ENCODE measurements at regions not wholly inside any gene's neighbourhood (a gene's known extent, or its start where the extent isn't known, plus 50 kb on each side); places are given as distances from the start of the nearest gene placed in this dataset.

DNA sequence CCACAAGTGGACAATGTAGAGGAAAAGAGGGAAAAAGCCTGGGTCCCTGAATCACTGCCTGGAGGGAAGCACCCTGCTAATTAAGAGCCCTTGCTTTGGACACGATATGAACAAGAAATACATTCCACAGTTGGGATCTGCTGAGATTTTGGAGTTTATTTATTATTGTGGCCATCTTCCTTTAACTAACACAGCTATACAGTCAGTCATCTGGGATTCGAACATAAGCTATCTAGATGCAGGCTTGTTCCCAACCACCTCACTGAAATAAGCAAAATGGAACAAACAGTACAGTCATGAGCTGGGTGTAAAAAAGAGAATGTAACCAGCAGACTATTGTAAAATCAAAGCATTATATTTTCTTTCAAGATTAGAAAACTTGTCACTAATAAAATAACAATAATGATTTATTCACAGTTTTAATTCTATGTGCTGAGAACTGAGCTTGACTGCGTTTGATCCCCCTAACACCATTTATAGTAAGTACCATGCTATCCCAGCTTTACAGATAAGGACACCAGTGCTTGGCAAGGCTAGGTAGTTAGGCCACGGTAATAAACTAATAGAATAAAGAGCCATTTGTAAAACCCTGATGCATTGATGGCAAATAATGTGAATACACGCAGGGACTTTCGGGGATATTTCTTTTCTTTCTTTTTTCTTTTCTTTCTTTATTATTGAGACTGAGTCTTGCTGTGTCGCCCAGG lies 223.8 kb upstream of the KLF6 start:
- BruUV-seq (replicated peaks), result no TSS peak
- FAIRE-seq, result no peak
- TF ChIP-seq, protein P1, sequence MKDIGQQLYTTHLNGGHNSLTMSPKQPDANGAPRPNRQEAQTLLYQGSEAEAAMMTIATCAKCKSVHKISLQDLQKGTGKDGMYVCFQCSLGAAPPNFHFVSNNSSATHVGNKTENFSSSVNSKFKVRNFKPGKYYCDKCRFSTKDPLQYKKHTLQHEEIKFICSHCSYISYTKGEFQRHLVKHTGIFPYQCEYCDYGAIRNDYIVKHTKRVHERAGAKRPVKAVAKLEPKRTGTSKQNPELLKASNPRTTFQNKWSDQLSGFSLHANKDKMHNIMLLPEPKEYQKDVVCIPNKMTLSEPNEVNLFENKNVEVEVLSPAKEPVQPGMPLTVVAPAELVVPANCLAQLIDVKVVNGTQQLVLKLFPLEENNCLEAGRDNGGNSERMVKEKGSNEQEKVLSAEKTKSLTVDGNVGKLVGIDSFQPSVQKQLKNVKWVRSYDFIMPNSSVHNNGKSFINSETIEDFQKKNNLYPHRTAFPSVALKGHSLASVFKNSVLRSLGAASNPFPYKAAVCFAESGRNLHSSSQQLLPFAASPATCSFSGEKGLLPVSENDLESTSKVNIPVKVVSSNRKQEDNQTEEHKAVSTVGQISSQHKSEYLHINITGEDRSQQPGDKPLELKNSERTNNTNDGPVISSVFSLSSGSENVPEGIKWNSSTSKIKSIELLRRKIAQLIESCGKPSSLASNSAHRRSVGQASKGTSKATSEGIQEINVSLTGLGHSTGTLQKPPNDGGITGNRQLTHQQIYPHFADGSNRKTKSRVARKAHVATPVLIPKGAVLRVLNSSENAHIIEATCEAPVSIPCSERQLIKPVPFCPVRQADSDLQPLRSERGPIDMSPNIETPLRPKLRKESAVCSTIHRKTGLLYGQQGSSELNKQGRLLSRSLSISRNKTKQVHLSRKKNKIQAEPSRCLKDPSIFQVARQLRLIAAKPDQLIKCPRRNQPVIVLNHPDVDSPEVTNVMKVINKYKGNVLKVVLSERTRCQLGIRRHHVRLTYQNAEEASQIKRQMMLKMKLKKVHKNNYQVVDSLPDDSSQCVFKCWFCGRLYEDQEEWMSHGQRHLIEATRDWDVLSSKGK (CRISPR knock-in tag; IDR thresholded peaks at IDR 0.05), result no peak
- TF ChIP-seq ZNF76 (CRISPR knock-in tag; IDR thresholded peaks at IDR 0.05; ENCODE audit: borderline replicate concordance) (no peak), TAF7 (tag; IDR thresholded peaks at IDR 0.05) (no peak), CHD4 (IDR thresholded peaks at IDR 0.05; ENCODE audit: insufficient read depth, insufficient replicate concordance, low read depth, low read length, poor library complexity, severe bottlenecking) (no peak), ZNF507 (tag; conservative IDR thresholded peaks at IDR 0.05) (no peak), JUNB (CRISPR knock-in tag; conservative IDR thresholded peaks at IDR 0.05) (no peak), ZBTB5 (IDR thresholded peaks at IDR 0.05) (no peak)
- TF ChIP-seq, protein P2, sequence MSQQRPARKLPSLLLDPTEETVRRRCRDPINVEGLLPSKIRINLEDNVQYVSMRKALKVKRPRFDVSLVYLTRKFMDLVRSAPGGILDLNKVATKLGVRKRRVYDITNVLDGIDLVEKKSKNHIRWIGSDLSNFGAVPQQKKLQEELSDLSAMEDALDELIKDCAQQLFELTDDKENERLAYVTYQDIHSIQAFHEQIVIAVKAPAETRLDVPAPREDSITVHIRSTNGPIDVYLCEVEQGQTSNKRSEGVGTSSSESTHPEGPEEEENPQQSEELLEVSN (IDR thresholded peaks at IDR 0.05; ENCODE audit: borderline replicate concordance in 1 of 2, extremely low read depth in 1 of 2, insufficient read depth in 1 of 2, insufficient read length in 1 of 2, low read depth in 1 of 2, low read length in 1 of 2, poor library complexity in 1 of 2, severe bottlenecking in 1 of 2), result no peak
- ChIA-PET CTCF (ENCODE audit: low intra/inter-chr PET ratio) (no interaction called here), POLR2A (interaction anchor here (0.6 to 0.9 kb wide), 2 partner anchors 15 to 210 kb away, joined by 3 read pairs; no protein-coding TSS in a partner anchor)
- intact Hi-C loops (cut with micrococcal nuclease), result no loop called here
- WGBS (ENCODE audit: insufficient coverage, low coverage, missing lambda C conversion rate), result 14% methylated on average over 7 of the region's 7 CpGs
- Histone ChIP-seq H3K27me3 (ENCODE audit: control insufficient read depth in 2 of 2, insufficient read depth in 2 of 2, low read length in 2 of 2) (peaks cover 0 to 20% of the 10 kb centered on the region in 2 experiments; a peak in 1 of 5 replicates), H3K9ac (ENCODE audit: insufficient read depth in 1 of 2, low read depth in 2 of 2, low read length in 2 of 2) (no peak overlapping the region), H3K4me2 (ENCODE audit: insufficient read depth, low read length) (no peak overlapping the region), H3K4me3 (no peak overlapping the region), H2AFZ (ENCODE audit: low read depth, low read length) (no peak overlapping the region), H4K20me1 (replicated peaks; ENCODE audit: control insufficient read depth, insufficient read depth, low read length) (no peaks in the 10 kb centered on the region), H3K4me1 (replicated peaks in 1 of 2; ENCODE audit: control insufficient read depth in 2 of 2, insufficient read depth in 2 of 2, low read length in 2 of 2) (no peaks in the 10 kb centered on the region), H3K9me1 (ENCODE audit: control insufficient read depth, insufficient read depth, low read length) (no peaks in the 10 kb centered on the region), H3K36me3 (ENCODE audit: control insufficient read depth, insufficient read depth, low read length) (no peaks in the 10 kb centered on the region), H3K27ac (ENCODE audit: extremely low read depth, low read depth, low read length) (no peak overlapping the region), H3K79me2 (ENCODE audit: control insufficient read depth, insufficient read depth, low read length) (no peaks in the 10 kb centered on the region), H3K9me3 (replicated peaks; ENCODE audit: control insufficient read depth, insufficient read depth, low read depth, low read length) (no peaks in the 10 kb centered on the region)
- in situ Hi-C loops (cut with MboI), result no loop called here
- DNase-seq (ENCODE audit: extremely low read depth in 1 of 4, low spot score in 3 of 4), result no peak
- no peak for ATAC-seq

All from K562 (cell line).